Liver (tissue), 8 donors: ENCODE measurements at regions not wholly inside any gene's neighbourhood (a gene's known extent, or its start where the extent isn't known, plus 50 kb on each side); places are given as distances from the start of the nearest gene placed in this dataset.

Experiments used
- DNase-seq: peaks from one replicate; pipeline ENCODE4 v3.0.0-alpha.2; 2017; ENCODE audit warnings: low spot score
- H3K27ac ChIP-seq, 2 donors: one replicate each; pipeline ENCODE4 v1.7.0; 2013; ENCODE audit warnings: inconsistent platforms in 2 of 2, low read length in 2 of 2, control low read depth in 1 of 2, low read depth in 1 of 2, mild to moderate bottlenecking in 1 of 2
- H3K27me3 ChIP-seq, 4 donors: one replicate each; pipeline versions ENCODE4 v1.6.1 to v1.7.0; 2013; ENCODE audit warnings: low read length in 3 of 4, inconsistent platforms in 1 of 4, mild to moderate bottlenecking in 1 of 4, moderate library complexity in 1 of 4; ENCODE audit not compliant: control insufficient read depth in 4 of 4, insufficient read depth in 4 of 4
- H3K36me3 ChIP-seq, 4 donors: one replicate each; pipeline versions ENCODE4 v1.6.1 to v1.7.0; 2013; ENCODE audit warnings: low read length in 3 of 4, mild to moderate bottlenecking in 3 of 4, low read depth in 1 of 4, moderate library complexity in 1 of 4; ENCODE audit not compliant: control insufficient read depth in 4 of 4, insufficient read depth in 3 of 4
- H3K4me1 ChIP-seq, 4 donors: one replicate each; pipeline versions ENCODE4 v1.6.1 to v1.7.0; 2013; ENCODE audit warnings: low read length in 3 of 4, mild to moderate bottlenecking in 3 of 4, moderate library complexity in 1 of 4; ENCODE audit not compliant: control insufficient read depth in 4 of 4, insufficient read depth in 4 of 4
- H3K4me3 ChIP-seq, 3 donors: one replicate each; pipeline versions ENCODE4 v1.6.1 to v1.7.0; 2013; ENCODE audit warnings: low read length in 3 of 3, control low read depth in 1 of 3, low read depth in 1 of 3, mild to moderate bottlenecking in 1 of 3
- H3K9ac ChIP-seq, 2 donors: one replicate each; pipeline ENCODE4 v1.7.0; 2013; ENCODE audit warnings: low read length in 2 of 2, mild to moderate bottlenecking in 2 of 2, moderate library complexity in 2 of 2, control low read depth in 1 of 2, low read depth in 1 of 2
- H3K9me3 ChIP-seq, 4 donors: one replicate each; pipeline versions ENCODE4 v1.6.1 to v1.7.0; 2013; ENCODE audit warnings: low read length in 3 of 4; ENCODE audit not compliant: control insufficient read depth in 4 of 4
- ATF3 ChIP-seq: IDR thresholded peaks from 2 replicates; pipeline ENCODE4 v1.6.1; 2016; ENCODE audit warnings: antibody characterized with exemption
- CTCF ChIP-seq: fragments of 150-350 bp; IDR thresholded peaks from 2 replicates; pipeline ENCODE4 v1.5.1; 2017; ENCODE audit warnings: improper control_type of control experiment, low read depth, low read length; ENCODE audit not compliant: missing input control
- EGR1 ChIP-seq, 2 donors: IDR thresholded peaks; 2 replicates each; pipeline ENCODE4 v1.6.1; 2016 to 2018; ENCODE audit warnings: antibody characterized with exemption in 2 of 2, low read depth in 2 of 2
- FOXA1 ChIP-seq: IDR thresholded peaks from 2 replicates; pipeline ENCODE4 v1.6.1; 2016; ENCODE audit warnings: antibody characterized with exemption
- FOXA2 ChIP-seq: IDR thresholded peaks from 2 replicates; pipeline ENCODE4 v1.6.1; 2016; ENCODE audit warnings: antibody characterized with exemption
- HNF4A ChIP-seq, 2 donors: conservative IDR thresholded peaks; 2 replicates each; pipeline ENCODE4 v1.6.1; 2016; ENCODE audit warnings: antibody characterized with exemption in 2 of 2, mild to moderate bottlenecking in 2 of 2
- HNF4G ChIP-seq: IDR thresholded peaks from 2 replicates; pipeline ENCODE4 v1.6.1; 2016; ENCODE audit warnings: antibody characterized with exemption
- JUND ChIP-seq, 2 donors: IDR thresholded peaks; 2 replicates each; pipeline ENCODE4 v1.6.1; 2016; ENCODE audit warnings: antibody characterized with exemption in 2 of 2
- MAX ChIP-seq: IDR thresholded peaks from 2 replicates; pipeline ENCODE4 v1.6.1; 2016; ENCODE audit warnings: antibody characterized with exemption
- RAD21 ChIP-seq, 2 donors: IDR thresholded peaks; 2 replicates each; pipeline ENCODE4 v1.6.1; 2016; ENCODE audit warnings: antibody characterized with exemption in 2 of 2, mild to moderate bottlenecking in 2 of 2
- REST ChIP-seq: IDR thresholded peaks from 2 replicates; pipeline ENCODE4 v1.6.1; 2016; ENCODE audit warnings: antibody characterized with exemption, mild to moderate bottlenecking
- SP1 ChIP-seq: IDR thresholded peaks from 2 replicates; pipeline ENCODE4 v1.6.1; 2018; ENCODE audit warnings: antibody characterized with exemption, mild to moderate bottlenecking
- TAF1 ChIP-seq: conservative IDR thresholded peaks from 2 replicates; pipeline ENCODE4 v1.6.1; 2016; ENCODE audit warnings: antibody characterized with exemption, mild to moderate bottlenecking
- YY1 ChIP-seq: IDR thresholded peaks from 2 replicates; pipeline ENCODE4 v1.6.1; 2016; ENCODE audit warnings: antibody characterized with exemption, mild to moderate bottlenecking
- WGBS: extraction: QIAGEN DNeasy Blood & Tissue Kit; methylation state at CpG from one replicate; pipeline ENCODE4 v1.1.7; 2013; 5-methylcytosine and 5-hydroxymethylcytosine counted together
- donor health status: healthy.
- donor health status: healthy.
- donor health status: healthy.
- donor health status: healthy.
- donor health status: healthy.

- TF ChIP-seq FOXA2 (no peak), ATF3 (no peak), MAX (no peak)
- Histone ChIP-seq H3K4me1 (no peaks in the 10 kb centered on the region), H3K27ac (no peak overlapping the region), H3K9me3 (no peaks in the 10 kb centered on the region), H3K27me3 (no peaks in the 10 kb centered on the region), H3K9ac (no peak overlapping the region), H3K36me3 (no peaks in the 10 kb centered on the region), H3K4me3 (no peak overlapping the region)
- WGBS: 54% methylated on average over 3 of the region's 3 CpGs
- DNase-seq: no peak
Observed at GRCh38 chr14:82359201-82359600, 825.5 kb upstream of the SEL1L start.

GRCh38 chr14:82362452-82362851 lies 828.8 kb upstream of the SEL1L start:
- Histone ChIP-seq H3K4me1 (no peaks in the 10 kb centered on the region), H3K9me3 (no peaks in the 10 kb centered on the region), H3K9ac (no peak overlapping the region), H3K27ac (no peak overlapping the region), H3K4me3 (no peak overlapping the region), H3K36me3 (no peaks in the 10 kb centered on the region), H3K27me3 (no peaks in the 10 kb centered on the region)
- TF ChIP-seq SP1 (no peak), FOXA2 (no peak), CTCF (no peak), YY1 (no peak)
- DNase-seq: no peak

- no peak overlapping the region for H3K9ac ChIP-seq
- no peaks in the 10 kb centered on the region for H3K4me1 ChIP-seq
- no peak overlapping the region for H3K4me3 ChIP-seq
- no peaks in the 10 kb centered on the region for H3K36me3 ChIP-seq
- TF ChIP-seq FOXA1: no peak
- no peak for TF ChIP-seq CTCF
- TF ChIP-seq JUND (IDR thresholded peaks at IDR 0.05): no peak
- no peak for TF ChIP-seq REST
- no peak for TF ChIP-seq FOXA2
- TF ChIP-seq SP1: no peak
- no peak for TF ChIP-seq RAD21 (IDR thresholded peaks at IDR 0.05)
- no peak for TF ChIP-seq HNF4G
- TF ChIP-seq HNF4A (conservative IDR thresholded peaks at IDR 0.05): no peak
- TF ChIP-seq TAF1: no peak
- TF ChIP-seq EGR1 (IDR thresholded peaks at IDR 0.05; ENCODE audit: low read depth in 2 of 2): no peak
- peaks cover 0 to 2% (median 0%) of the 10 kb centered on the region in 4 donors for H3K9me3 ChIP-seq
- H3K27ac ChIP-seq: no peak overlapping the region
- no peak for DNase-seq
- 78% methylated on average over 4 of the region's 4 CpGs for WGBS
- H3K27me3 ChIP-seq: no peaks in the 10 kb centered on the region
Observed at GRCh38 chr14:82365471-82365870, 831.8 kb upstream of the SEL1L start.
